B cell (primary cell): ENCODE measurements at regions not wholly inside any gene's neighbourhood (a gene's known extent, or its start where the extent isn't known, plus 50 kb on each side); places are given as distances from the start of the nearest gene placed in this dataset.

Experiments
- ATAC-seq: fragments of 200-7000 bp; cut with Tn5 transposase; one replicate; pipeline ENCODE4 v1.10.0; 2021; ENCODE audit warnings: low read depth, mild to moderate bottlenecking, moderate number of reproducible peaks, moderate library complexity
- CTCF ChIA-PET: fragments of 350-600 bp; sonication (Branson Sonifier 250); formaldehyde crosslinking; loops from one replicate; lab custom pipeline; 2021; ENCODE audit warnings: antibody characterized with exemption, inconsistent platforms; lab: Charles Lee
- POLR2A ChIA-PET: fragments of 350-600 bp; sonication (Branson Sonifier 250); formaldehyde crosslinking; loops from one replicate; lab custom pipeline; 2021; ENCODE audit warnings: antibody characterized with exemption; lab: Charles Lee
- DNase-seq: peaks from one replicate; pipeline ENCODE4 v3.0.0; 2013
- H2AFZ ChIP-seq: 2 replicates; pipeline ENCODE4 v1.6.1; 2012; ENCODE audit warnings: mild to moderate bottlenecking, low read depth, low read length; ENCODE audit not compliant: insufficient read depth, poor library complexity, severe bottlenecking
- H3K27ac ChIP-seq, 2 donors: 1 replicate in 1 of 2; 2 replicates in 1 of 2; pipeline ENCODE4 v1.5.1; 2012 to 2013; ENCODE audit warnings: low read length in 2 of 2, mild to moderate bottlenecking in 2 of 2, moderate library complexity in 1 of 2
- H3K27me3 ChIP-seq, 4 experiments: fragments of 200-600 bp in 1 of 4; sonication (generic) in 1 of 4; replicated peaks in 1 of 4; 1 replicate in 2 of 4; 2 replicates in 2 of 4; pipeline versions ENCODE4 v1.6.1 to v1.7.0; 2013 to 2016; ENCODE audit warnings: low read length in 3 of 4, mild to moderate bottlenecking in 2 of 4, mixed read lengths in 1 of 4, moderate library complexity in 1 of 4; ENCODE audit not compliant: insufficient read depth in 4 of 4, control insufficient read depth in 3 of 4; ENCODE audit errors: control extremely low read depth in 1 of 4
- H3K36me3 ChIP-seq, 2 experiments: replicated peaks in 1 of 2; 1 replicate in 1 of 2; 2 replicates in 1 of 2; pipeline versions ENCODE4 v1.6.1 to v1.7.1; 2013; ENCODE audit warnings: low read length in 1 of 2; ENCODE audit not compliant: insufficient read depth in 2 of 2, control insufficient read depth in 1 of 2; ENCODE audit errors: control extremely low read depth in 1 of 2, extremely low read depth in 1 of 2
- H3K4me1 ChIP-seq, 2 donors: fragments of 200-600 bp in 1 of 2; sonication (generic) in 1 of 2; 1 replicate in 1 of 2; 2 replicates in 1 of 2; pipeline versions ENCODE4 v1.5.1 to v1.6.1; 2013 to 2017; ENCODE audit warnings: low read length in 2 of 2; ENCODE audit not compliant: control insufficient read depth in 2 of 2, insufficient read depth in 2 of 2
- H3K4me2 ChIP-seq: replicated peaks from 2 replicates; pipeline ENCODE3; 2012; ENCODE audit warnings: mild to moderate bottlenecking, low read depth, low read length; ENCODE audit not compliant: poor library complexity, severe bottlenecking
- H3K4me3 ChIP-seq, 5 experiments: fragments of 200-600 bp in 1 of 5; sonication (generic) in 1 of 5; 1 replicate in 3 of 5; 2 replicates in 2 of 5; pipeline versions ENCODE4 v1.5.1 to v1.7.0; 2011 to 2016; ENCODE audit warnings: low read length in 4 of 5, mild to moderate bottlenecking in 4 of 5, low read depth in 2 of 5, control low read depth in 1 of 5, moderate library complexity in 1 of 5; ENCODE audit not compliant: insufficient read depth in 1 of 5; ENCODE audit errors: control extremely low read depth in 1 of 5, extremely low read depth in 1 of 5
- H3K79me2 ChIP-seq: fragments of 200-600 bp; sonication (generic); one replicate; pipeline ENCODE4 v1.6.0; 2016; ENCODE audit warnings: low read length; ENCODE audit not compliant: control insufficient read depth, insufficient read depth
- H3K9ac ChIP-seq: fragments of 200-600 bp; sonication (generic); 2 replicates; pipeline ENCODE4 v1.6.1; 2017; ENCODE audit warnings: mild to moderate bottlenecking, low read length, moderate library complexity
- H3K9me3 ChIP-seq, 3 donors: one replicate each; pipeline versions ENCODE4 v1.6.1 to v1.7.1; 2013; ENCODE audit warnings: low read length in 2 of 3; ENCODE audit not compliant: control insufficient read depth in 2 of 3, insufficient read depth in 1 of 3; ENCODE audit errors: control extremely low read depth in 1 of 3
- H4K20me1 ChIP-seq: 2 replicates; pipeline ENCODE4 v1.6.0; 2012; ENCODE audit warnings: mild to moderate bottlenecking, low read length; ENCODE audit not compliant: insufficient read depth, control insufficient read depth, poor library complexity, severe bottlenecking
- H3K27ac Mint-ChIP-seq: one replicate; pipeline ENCODE4 v1.8.0; 2021; ENCODE audit warnings: mixed read lengths
- H3K27me3 Mint-ChIP-seq: one replicate; pipeline ENCODE4 v1.8.0; 2021; ENCODE audit warnings: mixed read lengths
- H3K4me1 Mint-ChIP-seq: one replicate; pipeline ENCODE4 v1.8.0; 2021; ENCODE audit warnings: mixed read lengths
- H3K4me3 Mint-ChIP-seq: one replicate; pipeline ENCODE4 v1.8.0; 2021; ENCODE audit warnings: mixed read lengths
- H3K9me3 Mint-ChIP-seq: one replicate; pipeline ENCODE4 v1.8.0; 2022; ENCODE audit warnings: mixed read lengths; ENCODE audit not compliant: insufficient read depth
- CTCF ChIP-seq: fragments of 200-600 bp; IDR thresholded peaks from one replicate; pipeline ENCODE4 v1.8.0; 2022; ENCODE audit warnings: antibody characterized with exemption, mild to moderate bottlenecking
- EZH2 ChIP-seq: IDR thresholded peaks from 2 replicates; pipeline ENCODE4 v1.6.1; 2012; ENCODE audit warnings: borderline replicate concordance, low read depth, mild to moderate bottlenecking, moderate library complexity, low read length; ENCODE audit not compliant: insufficient read depth, poor library complexity, severe bottlenecking
- WGBS: methylation state at CpG from one replicate; pipeline ENCODE4 v1.1.5; 2013; ENCODE audit warnings: missing lambda C conversion rate; ENCODE audit not compliant: insufficient coverage; 5-methylcytosine and 5-hydroxymethylcytosine counted together
- intact Hi-C: fragments of 100-400 bp; cut with micrococcal nuclease; formaldehyde crosslinking; loops from one replicate; pipeline ENCODE4 v1.10.0; 2022

- DNase-seq (no peak), ATAC-seq (no peak)
- Histone ChIP-seq H3K4me1 (no peaks in the 10 kb centered on the region), H3K9ac (no peak overlapping the region), H3K27ac (no peak overlapping the region), H3K4me2 (no peak overlapping the region), H3K79me2 (no peaks in the 10 kb centered on the region), H3K4me3 (no peak overlapping the region), H2AFZ (no peak overlapping the region), H3K36me3 (no peaks in the 10 kb centered on the region), H4K20me1 (no peaks in the 10 kb centered on the region), H3K27me3 (no peaks in the 10 kb centered on the region), H3K9me3 (peaks cover 0 to 3% (median 0%) of the 10 kb centered on the region in 3 donors)
- H3K9me3 Mint-ChIP-seq, result peaks cover 2% of the 10 kb centered on the region
- H3K4me3 Mint-ChIP-seq, result no peak overlapping the region
- H3K4me1 Mint-ChIP-seq, result no peaks in the 10 kb centered on the region
- ChIA-PET POLR2A (no interaction called here), CTCF (interaction anchor here (1.4 kb wide), 1 partner anchor 11 kb away, joined by 3 read pairs; no protein-coding TSS in a partner anchor)
- intact Hi-C loops, result no loop called here
- no peak overlapping the region for H3K27ac Mint-ChIP-seq
- no peak for TF ChIP-seq EZH2
- no peak for TF ChIP-seq CTCF
- no peaks in the 10 kb centered on the region for H3K27me3 Mint-ChIP-seq
- WGBS, result 100% methylated on average over 1 of the region's 2 CpGs
Observed at GRCh38 chr4:176845636-176846035, 52.9 kb upstream of the VEGFC start.

- H2AFZ ChIP-seq, result no peak overlapping the region
- DNase-seq (no peak), ATAC-seq (no peak)
- Mint-ChIP-seq H3K9me3 (peaks cover 2% of the 10 kb centered on the region), H3K4me1 (no peaks in the 10 kb centered on the region), H3K27me3 (no peaks in the 10 kb centered on the region), H3K4me3 (no peak overlapping the region), H3K27ac (no peak overlapping the region)
- H3K4me1 ChIP-seq, result no peaks in the 10 kb centered on the region
- no peak overlapping the region for H3K4me3 ChIP-seq
- no peaks in the 10 kb centered on the region for H3K79me2 ChIP-seq
- no peaks in the 10 kb centered on the region for H3K27me3 ChIP-seq
- H3K27ac ChIP-seq, result no peak overlapping the region
- H4K20me1 ChIP-seq, result no peaks in the 10 kb centered on the region
- no peak overlapping the region for H3K9ac ChIP-seq
- peaks cover 0 to 3% (median 0%) of the 10 kb centered on the region in 3 donors for H3K9me3 ChIP-seq
- no peaks in the 10 kb centered on the region for H3K36me3 ChIP-seq
- intact Hi-C loops, result no loop called here
- ChIA-PET CTCF (no interaction called here), POLR2A (no interaction called here)
- H3K4me2 ChIP-seq, result no peak overlapping the region
- TF ChIP-seq EZH2 (no peak), CTCF (no peak)
Observed at GRCh38 chr4:176849076-176849475, 56.4 kb upstream of the VEGFC start.
